GM12864 (cell line): ENCODE measurements at regions not wholly inside any gene's neighbourhood (a gene's known extent, or its start where the extent isn't known, plus 50 kb on each side); places are given as distances from the start of the nearest gene placed in this dataset.

ENCODE experiments used
- DNase-seq: peaks from one replicate; pipeline ENCODE4 v3.0.0-alpha.2; 2011; ENCODE audit warnings: low read depth
- H3K4me3 ChIP-seq: 2 replicates; pipeline ENCODE4 v1.5.1; 2011; ENCODE audit warnings: mild to moderate bottlenecking, low read depth, low read length, control low read depth
- CTCF ChIP-seq: IDR thresholded peaks from 2 replicates; pipeline ENCODE4 v1.5.1; 2011; ENCODE audit warnings: low read depth, mild to moderate bottlenecking, moderate library complexity, low read length, control low read depth, inconsistent platforms; ENCODE audit errors: missing control alignments

DNA sequence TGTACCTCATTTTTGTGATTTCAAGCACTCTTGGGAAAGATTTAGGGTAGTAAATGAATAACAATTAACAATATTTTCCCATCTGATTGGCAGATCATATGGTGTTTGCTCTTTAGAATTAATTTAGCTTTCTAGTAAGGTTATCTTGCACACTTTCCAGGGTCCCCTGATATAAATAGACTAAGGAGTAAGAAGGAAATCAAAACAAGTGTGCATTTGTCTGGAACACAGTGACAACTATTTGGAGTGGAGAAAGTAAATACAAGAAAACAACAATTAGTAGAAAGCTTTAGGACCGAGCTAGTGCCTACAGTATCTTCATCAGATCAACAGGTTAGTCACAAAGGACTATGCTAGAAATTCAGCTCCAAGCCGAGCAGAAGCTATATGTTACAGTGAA, 429.5 kb downstream of the COG6 start:
- no peak overlapping the region for H3K4me3 ChIP-seq
- no peak for TF ChIP-seq CTCF
- DNase-seq: no peak

- DNase-seq: no peak
Observed at GRCh38 chr13:40087091-40088002, 431.9 kb downstream of the COG6 start.

DNA sequence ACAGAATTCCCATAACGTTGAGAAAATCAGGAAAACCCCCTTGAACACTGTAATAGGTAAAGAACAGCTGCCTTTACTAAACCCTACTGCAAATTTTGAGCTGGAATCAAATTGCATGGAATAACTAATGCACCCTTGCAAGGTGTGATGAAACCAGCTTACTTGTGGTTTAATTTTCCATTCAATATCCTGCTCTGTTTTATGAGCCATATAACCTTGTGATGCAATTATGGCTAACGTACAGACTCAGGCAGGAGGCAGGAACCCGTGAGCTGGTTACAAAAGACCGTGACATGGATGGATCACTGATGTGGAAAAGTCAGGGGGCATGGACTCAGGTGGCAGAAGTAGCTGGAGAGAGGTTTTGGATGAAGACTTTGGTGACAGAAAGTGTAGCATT, 438.6 kb downstream of the COG6 start:
- no peak for DNase-seq
- TF ChIP-seq CTCF: no peak
- H3K4me3 ChIP-seq: no peak overlapping the region

More at GRCh38 chr13:40087091-40088002, 431.9 kb downstream of the COG6 start:
- no peak for TF ChIP-seq CTCF
- H3K4me3 ChIP-seq: no peak overlapping the region

DNA sequence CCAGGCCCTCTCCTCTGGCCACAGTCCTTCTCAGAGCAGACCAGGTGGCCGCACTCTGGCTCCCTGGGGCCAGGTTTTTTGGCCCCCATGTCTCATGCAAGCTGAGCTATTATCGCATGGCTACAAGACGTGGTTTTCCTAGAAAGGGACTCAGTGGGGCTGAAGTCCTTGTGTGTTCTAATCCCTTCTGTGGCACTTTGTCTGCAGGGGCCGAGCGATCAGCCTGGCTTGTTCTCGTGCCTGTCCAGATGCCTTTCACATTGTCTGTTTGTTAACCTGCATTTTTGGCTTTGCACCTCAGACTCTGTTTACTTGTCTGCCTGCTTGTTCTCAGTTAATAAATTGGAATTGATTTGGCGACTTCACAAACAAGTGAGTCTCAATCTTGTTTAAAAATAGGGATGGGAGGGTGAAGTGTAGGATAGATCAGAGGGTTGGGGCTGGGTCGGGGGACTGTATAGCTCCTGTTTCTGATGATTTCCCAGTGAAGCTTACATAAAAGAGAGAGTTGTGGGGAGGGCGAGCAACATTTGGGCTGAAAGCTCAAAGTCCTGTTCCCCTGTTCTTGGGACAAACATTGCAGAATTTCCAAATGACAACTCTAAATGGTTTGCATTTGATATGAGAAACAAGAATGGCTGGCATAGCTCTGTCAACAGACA, 440.4 kb downstream of the COG6 start:
- TF ChIP-seq CTCF: no peak
- DNase-seq: no peak

DNA sequence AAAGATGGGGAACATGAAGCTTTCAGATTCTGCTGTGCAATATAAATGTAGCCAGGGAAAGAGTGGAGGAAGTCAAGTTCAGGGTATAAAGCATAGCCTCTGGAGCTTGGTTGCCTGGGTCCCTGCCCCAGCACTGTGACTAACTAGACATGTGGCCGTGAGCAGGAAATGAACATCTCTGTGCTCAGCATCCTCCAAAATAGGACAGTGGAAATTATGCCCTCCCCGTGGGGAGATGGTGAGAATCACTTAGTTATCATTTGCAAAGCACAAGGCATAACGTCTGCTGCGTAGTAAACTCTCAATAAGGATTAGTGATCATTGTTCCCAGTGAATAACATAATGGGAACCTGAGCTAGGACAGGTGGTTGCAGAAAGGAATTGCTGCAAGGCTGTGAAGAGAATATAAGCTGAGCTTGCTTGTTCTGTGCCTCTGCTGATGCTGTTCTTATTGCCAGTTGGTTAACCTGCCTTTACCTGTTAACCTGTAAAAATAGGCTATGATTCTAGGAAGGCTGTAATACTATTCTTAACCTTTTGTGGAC, 441.0 kb downstream of the COG6 start:
- no peak overlapping the region for H3K4me3 ChIP-seq
- DNase-seq: no peak
- TF ChIP-seq CTCF: no peak

More for the DNA sequence above, 440.4 kb downstream of the COG6 start:
- H3K4me3 ChIP-seq: no peak overlapping the region

DNA sequence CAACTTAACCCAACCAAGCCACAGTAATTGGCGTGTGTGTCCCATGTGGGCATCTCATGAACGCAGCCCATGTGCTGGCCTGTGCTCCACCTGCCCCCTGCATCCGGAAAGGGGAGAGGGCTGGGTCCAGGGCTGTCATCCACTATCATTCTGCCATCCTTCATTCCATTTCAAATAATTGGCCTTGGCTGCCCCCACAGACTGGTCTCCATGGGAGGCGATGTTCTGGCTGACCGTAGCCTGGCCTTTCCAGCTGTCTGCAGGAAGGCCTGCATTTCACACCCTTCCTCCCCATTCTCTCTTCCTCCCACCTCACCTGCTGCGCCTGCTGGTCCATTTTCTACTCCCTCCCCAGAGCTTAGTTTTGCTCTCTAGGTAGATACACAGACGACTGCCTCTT, 442.8 kb downstream of the COG6 start:
- no peak for TF ChIP-seq CTCF

More for the DNA sequence above, 442.8 kb downstream of the COG6 start:
- DNase-seq: no peak
- no peak overlapping the region for H3K4me3 ChIP-seq
